ENCODE measurements at regions not wholly inside any gene's neighbourhood (a gene's known extent, or its start where the extent isn't known, plus 50 kb on each side); places are given as distances from the start of the nearest gene placed in this dataset.

DNA sequence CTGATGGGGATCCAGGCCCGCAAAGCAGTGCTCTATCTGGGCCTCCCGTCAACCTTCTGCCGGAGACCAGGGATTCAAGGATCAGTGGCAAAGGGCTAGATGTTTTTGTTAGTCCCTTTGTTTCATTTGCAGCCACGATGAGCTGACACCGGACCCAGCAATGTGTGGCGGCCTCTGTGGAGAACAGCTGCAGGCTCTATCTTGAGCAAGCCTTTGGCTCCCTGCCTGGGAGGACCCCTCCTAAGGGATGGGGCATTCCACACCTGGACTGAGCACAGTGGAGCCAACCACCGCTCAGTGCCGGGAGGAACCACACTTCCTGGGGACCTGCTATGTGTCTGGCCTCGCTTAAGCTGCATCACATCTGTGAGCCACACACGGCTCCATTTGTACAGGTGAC, 215.8 kb downstream of the RBFOX3 start:
- TF ChIP-seq, protein P1, sequence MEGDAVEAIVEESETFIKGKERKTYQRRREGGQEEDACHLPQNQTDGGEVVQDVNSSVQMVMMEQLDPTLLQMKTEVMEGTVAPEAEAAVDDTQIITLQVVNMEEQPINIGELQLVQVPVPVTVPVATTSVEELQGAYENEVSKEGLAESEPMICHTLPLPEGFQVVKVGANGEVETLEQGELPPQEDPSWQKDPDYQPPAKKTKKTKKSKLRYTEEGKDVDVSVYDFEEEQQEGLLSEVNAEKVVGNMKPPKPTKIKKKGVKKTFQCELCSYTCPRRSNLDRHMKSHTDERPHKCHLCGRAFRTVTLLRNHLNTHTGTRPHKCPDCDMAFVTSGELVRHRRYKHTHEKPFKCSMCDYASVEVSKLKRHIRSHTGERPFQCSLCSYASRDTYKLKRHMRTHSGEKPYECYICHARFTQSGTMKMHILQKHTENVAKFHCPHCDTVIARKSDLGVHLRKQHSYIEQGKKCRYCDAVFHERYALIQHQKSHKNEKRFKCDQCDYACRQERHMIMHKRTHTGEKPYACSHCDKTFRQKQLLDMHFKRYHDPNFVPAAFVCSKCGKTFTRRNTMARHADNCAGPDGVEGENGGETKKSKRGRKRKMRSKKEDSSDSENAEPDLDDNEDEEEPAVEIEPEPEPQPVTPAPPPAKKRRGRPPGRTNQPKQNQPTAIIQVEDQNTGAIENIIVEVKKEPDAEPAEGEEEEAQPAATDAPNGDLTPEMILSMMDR (conservative IDR thresholded peaks at IDR 0.05) = no peak
- TF ChIP-seq EZH2 (IDR thresholded peaks at IDR 0.05; ENCODE audit: low read depth) = no peak
